CD14-positive monocyte (primary cell): ENCODE measurements at regions not wholly inside any gene's neighbourhood (a gene's known extent, or its start where the extent isn't known, plus 50 kb on each side); places are given as distances from the start of the nearest gene placed in this dataset.
A peak's percentile ranks its signal among the peaks of the same experiment; 100 is the strongest.

Source experiments
- DNase-seq, 3 donors: peaks; one replicate each; pipeline ENCODE4 v3.0.0-alpha.2; 2011 to 2022
- H2AFZ ChIP-seq: 2 replicates; pipeline ENCODE4 v1.6.0; 2012; ENCODE audit warnings: mild to moderate bottlenecking, low read depth, low read length, inconsistent platforms; ENCODE audit not compliant: insufficient read depth, poor library complexity, severe bottlenecking
- H3K27ac ChIP-seq, 2 donors: 1 replicate in 1 of 2; 2 replicates in 1 of 2; pipeline ENCODE4 v1.5.1; 2012 to 2013; ENCODE audit warnings: low read length in 2 of 2, control low read depth in 1 of 2, inconsistent platforms in 1 of 2, low read depth in 1 of 2, mild to moderate bottlenecking in 1 of 2
- H3K27me3 ChIP-seq, 2 donors: one replicate each; pipeline versions ENCODE4 v1.6.0 to v1.6.1; 2011 to 2013; ENCODE audit warnings: low read length in 2 of 2; ENCODE audit not compliant: control insufficient read depth in 2 of 2, insufficient read depth in 2 of 2
- H3K36me3 ChIP-seq, 2 donors: replicated peaks in 1 of 2; 1 replicate in 1 of 2; 2 replicates in 1 of 2; pipeline versions ENCODE4 v1.5.1 to v1.6.1; 2012 to 2013; ENCODE audit warnings: low read length in 2 of 2, control low read depth in 1 of 2, inconsistent platforms in 1 of 2, mild to moderate bottlenecking in 1 of 2; ENCODE audit not compliant: insufficient read depth in 2 of 2, control insufficient read depth in 1 of 2
- H3K4me1 ChIP-seq, 2 donors: 1 replicate in 1 of 2; 2 replicates in 1 of 2; pipeline versions ENCODE4 v1.5.1 to v1.6.1; 2012 to 2013; ENCODE audit warnings: low read length in 2 of 2, control low read depth in 1 of 2, inconsistent platforms in 1 of 2, mild to moderate bottlenecking in 1 of 2, moderate library complexity in 1 of 2; ENCODE audit not compliant: insufficient read depth in 2 of 2, control insufficient read depth in 1 of 2
- H3K4me2 ChIP-seq: replicated peaks from 2 replicates; pipeline ENCODE3; 2012; ENCODE audit warnings: low read length, moderate library complexity, mild to moderate bottlenecking; ENCODE audit not compliant: poor library complexity, severe bottlenecking; ENCODE audit errors: extremely low read depth
- H3K4me3 ChIP-seq, 3 experiments: fragments of 200-600 bp in 1 of 3; sonication (generic) in 1 of 3; replicated peaks in 1 of 3; 1 replicate in 2 of 3; 2 replicates in 1 of 3; pipeline ENCODE4 v1.5.1; 2011 to 2013; ENCODE audit warnings: low read length in 3 of 3, mild to moderate bottlenecking in 3 of 3, control low read depth in 2 of 3, low read depth in 2 of 3, inconsistent platforms in 1 of 3, moderate library complexity in 1 of 3
- H3K79me2 ChIP-seq: 2 replicates; pipeline ENCODE4 v1.6.0; 2012; ENCODE audit warnings: mild to moderate bottlenecking, control low read depth, inconsistent platforms, low read length, moderate library complexity; ENCODE audit not compliant: insufficient read depth
- H3K9ac ChIP-seq: 2 replicates; pipeline ENCODE4 v1.6.0; 2017; ENCODE audit warnings: low read length, mild to moderate bottlenecking; ENCODE audit not compliant: insufficient read depth, poor library complexity, severe bottlenecking
- H3K9me3 ChIP-seq, 2 donors: replicated peaks in 1 of 2; 1 replicate in 1 of 2; 2 replicates in 1 of 2; pipeline versions ENCODE4 v1.5.1 to v1.6.1; 2012 to 2013; ENCODE audit warnings: low read length in 2 of 2, control low read depth in 1 of 2; ENCODE audit not compliant: control insufficient read depth in 1 of 2, insufficient read depth in 1 of 2
- H4K20me1 ChIP-seq: 2 replicates; pipeline ENCODE4 v1.6.0; 2012; ENCODE audit warnings: mild to moderate bottlenecking, low read length, control low read depth, moderate library complexity; ENCODE audit not compliant: insufficient read depth
- H3K27ac Mint-ChIP-seq, 7 donors: one replicate each; pipeline ENCODE4 v1.8.0; 2020; ENCODE audit warnings: mild to moderate bottlenecking in 7 of 7, mixed read lengths in 7 of 7, moderate library complexity in 6 of 7, inconsistent platforms in 2 of 7
- H3K27me3 Mint-ChIP-seq, 3 donors: one replicate each; pipeline ENCODE4 v1.8.0; 2021 to 2022; ENCODE audit warnings: low read depth in 3 of 3, mild to moderate bottlenecking in 3 of 3, mixed read lengths in 3 of 3, moderate library complexity in 3 of 3, inconsistent platforms in 1 of 3
- H3K36me3 Mint-ChIP-seq, 2 donors: one replicate each; pipeline ENCODE4 v1.8.0; 2020; ENCODE audit warnings: mixed read lengths in 2 of 2, inconsistent platforms in 1 of 2, mild to moderate bottlenecking in 1 of 2
- H3K4me1 Mint-ChIP-seq: one replicate; pipeline ENCODE4 v1.8.0; 2020; ENCODE audit warnings: mild to moderate bottlenecking, mixed read lengths
- H3K4me3 Mint-ChIP-seq, 2 donors: one replicate each; pipeline ENCODE4 v1.8.0; 2020; ENCODE audit warnings: mild to moderate bottlenecking in 2 of 2, mixed read lengths in 2 of 2, moderate library complexity in 1 of 2
- H3K9me3 Mint-ChIP-seq, 7 donors: one replicate each; pipeline ENCODE4 v1.8.0; 2020 to 2022; ENCODE audit warnings: mixed read lengths in 7 of 7, mild to moderate bottlenecking in 6 of 7, moderate library complexity in 6 of 7, inconsistent platforms in 2 of 7
- CTCF ChIP-seq: fragments of 200-600 bp; IDR thresholded peaks from one replicate; pipeline ENCODE4 v1.8.0; 2022; ENCODE audit warnings: antibody characterized with exemption, mild to moderate bottlenecking
- WGBS: methylation state at CpG from one replicate; pipeline ENCODE4 v1.1.5; 2013; ENCODE audit warnings: missing lambda C conversion rate; ENCODE audit not compliant: insufficient coverage; 5-methylcytosine and 5-hydroxymethylcytosine counted together
- intact Hi-C, 2 donors: fragments of 100-400 bp; cut with micrococcal nuclease; formaldehyde crosslinking; loops; one replicate each; pipeline versions ENCODE4 v1.15.0 to v1.15.1; 2023

GRCh38 chr12:31849090-31849687 is 110.0 kb upstream of the RESF1 start:
- Mint-ChIP-seq H3K27ac (no peak overlapping the region), H3K27me3 (peaks cover 0 to 2% (median 0%) of the 10 kb centered on the region in 3 donors), H3K9me3 (peaks cover 21 to 75% (median 49%) of the 10 kb centered on the region in 7 donors), H3K4me3 (no peak overlapping the region), H3K36me3 (peaks cover 12 to 19% of the 10 kb centered on the region in 2 donors), H3K4me1 (peaks cover 19% of the 10 kb centered on the region)
- Histone ChIP-seq H3K4me3 (no peak overlapping the region), H3K9ac (no peak overlapping the region), H3K9me3 (peaks cover 46 to 63% of the 10 kb centered on the region in 2 donors), H3K79me2 (no peaks in the 10 kb centered on the region), H3K27me3 (no peaks in the 10 kb centered on the region), H3K27ac (no peak overlapping the region), H3K36me3 (no peaks in the 10 kb centered on the region), H2AFZ (no peak overlapping the region), H3K4me2 (no peak overlapping the region), H4K20me1 (no peaks in the 10 kb centered on the region), H3K4me1 (peaks cover 13 to 15% of the 10 kb centered on the region in 2 donors)
- no CpG with 5 or more reads among the region's 3 CpGs for WGBS
- intact Hi-C loops = no loop called here
- TF ChIP-seq CTCF = no peak
- DNase-seq = no peak

- no peak overlapping the region for H3K4me3 ChIP-seq
- no peaks in the 10 kb centered on the region for H3K4me1 ChIP-seq
- DNase-seq = no peak
- no peak overlapping the region for H3K27ac ChIP-seq
- H3K4me2 ChIP-seq = no peak overlapping the region
- no peak overlapping the region for H2AFZ ChIP-seq
- H3K9ac ChIP-seq = no peak overlapping the region
- Mint-ChIP-seq H3K27ac (peak overlapping the region in 1 of 7 donors; percentile 31), H3K9me3 (peaks cover 14 to 66% (median 50%) of the 10 kb centered on the region in 7 donors), H3K4me1 (peaks cover 4% of the 10 kb centered on the region), H3K27me3 (peaks cover 0 to 2% (median 0%) of the 10 kb centered on the region in 3 donors), H3K36me3 (peaks cover 4 to 7% of the 10 kb centered on the region in 2 donors), H3K4me3 (no peak overlapping the region)
- peaks cover 49 to 50% of the 10 kb centered on the region in 2 donors for H3K9me3 ChIP-seq
- H3K79me2 ChIP-seq = no peaks in the 10 kb centered on the region
- intact Hi-C loops = no loop called here
- no peaks in the 10 kb centered on the region for H3K36me3 ChIP-seq
- TF ChIP-seq CTCF = no peak
- no peaks in the 10 kb centered on the region for H4K20me1 ChIP-seq
- no peaks in the 10 kb centered on the region for H3K27me3 ChIP-seq
These were observed 112.8 kb upstream of the RESF1 start for GRCh38 chr12:31846405-31846804.
